ENCODE measurements at regions not wholly inside any gene's neighbourhood (a gene's known extent, or its start where the extent isn't known, plus 50 kb on each side); places are given as distances from the start of the nearest gene placed in this dataset.

GRCh38 chr22:49090853-49091135 lies 736.9 kb downstream of the BRD1 start:
- TF ChIP-seq CTCF (IDR thresholded peaks at IDR 0.05) (no peak), EP300 (IDR thresholded peaks at IDR 0.05) (no peak)
